GM12878 (cell line): ENCODE measurements at regions not wholly inside any gene's neighbourhood (a gene's known extent, or its start where the extent isn't known, plus 50 kb on each side); places are given as distances from the start of the nearest gene placed in this dataset.

ENCODE experiments used
- ATAC-seq: fragments of 200-7000 bp; cut with Tn5 transposase; 3 replicates; pipeline ENCODE4 v1.9.1; 2020; ENCODE audit warnings: mild to moderate bottlenecking, moderate library complexity
- BruUV-seq: library from RNA; stranded (reverse); fragments of 400-500 nt; replicated peaks from 2 replicates; lab custom pipeline; 2021; lab: Mats Ljungman, UMichigan
- CTCF ChIA-PET: fragments of 300-600 bp; sonication (Branson Sonifier 250); formaldehyde crosslinking; extraction: SDS; loops from one replicate; lab custom pipeline; 2021; ENCODE audit warnings: inconsistent platforms; lab: Yijun Ruan, JAX
- POLR2A ChIA-PET: fragments of 350-600 bp; formaldehyde crosslinking; extraction: SDS; loops from one replicate; lab custom pipeline; 2021; ENCODE audit warnings: inconsistent platforms; lab: Charles Lee
- RAD21 ChIA-PET: fragments of 300-600 bp; sonication (Branson Sonifier 250); formaldehyde crosslinking; loops from one replicate; lab custom pipeline; 2023; ENCODE audit warnings: antibody characterized with exemption; ENCODE audit not compliant: unreplicated experiment; lab: Charles Lee
- SMC1A ChIA-PET: fragments of 300-600 bp; sonication (Branson Sonifier 250); formaldehyde crosslinking; loops from one replicate; lab custom pipeline; 2023; ENCODE audit not compliant: unreplicated experiment, uncharacterized antibody; lab: Charles Lee
- DNase-seq: peaks from one replicate; pipeline ENCODE4 v3.0.0-alpha.2; 2011; ENCODE audit warnings: low read depth, low spot score
- FAIRE-seq: peaks from 3 replicates; lab custom pipeline; 2011; peaks lifted over from hg19 to GRCh38; lab: Jason Lieb, UNC
- H2AFZ ChIP-seq: 2 replicates; pipeline ENCODE4 v1.6.0; 2011; ENCODE audit warnings: low read depth, low read length, control low read depth; ENCODE audit not compliant: control insufficient read depth
- H3K27ac ChIP-seq: 2 replicates; pipeline ENCODE4 v1.5.1; 2011; ENCODE audit warnings: control low read depth; ENCODE audit not compliant: control insufficient read depth, insufficient read depth
- H3K27me3 ChIP-seq, 2 experiments: replicated peaks in 1 of 2; 2 replicates each; pipeline versions ENCODE4 v1.6.0 to v1.6.1; 2011; ENCODE audit warnings: low read length in 1 of 2; ENCODE audit not compliant: control insufficient read depth in 2 of 2, insufficient read depth in 2 of 2
- H3K36me3 ChIP-seq, 2 experiments: 2 replicates each; pipeline ENCODE4 v1.5.1; 2011; ENCODE audit warnings: low read length in 1 of 2; ENCODE audit not compliant: control insufficient read depth in 2 of 2, insufficient read depth in 2 of 2
- H3K4me1 ChIP-seq: 2 replicates; pipeline ENCODE4 v1.6.1; 2011; ENCODE audit warnings: mild to moderate bottlenecking, low read length, moderate library complexity, mixed read lengths; ENCODE audit not compliant: control insufficient read depth, insufficient read depth
- H3K4me2 ChIP-seq: 2 replicates; pipeline ENCODE4 v1.6.0; 2011; ENCODE audit warnings: control low read depth; ENCODE audit not compliant: control insufficient read depth, insufficient read depth
- H3K4me3 ChIP-seq: fragments of 200-600 bp; sonication (generic); 2 replicates; pipeline ENCODE4 v1.5.1; 2016
- H3K79me2 ChIP-seq: 2 replicates; pipeline ENCODE4 v1.6.0; 2011; ENCODE audit warnings: low read length; ENCODE audit not compliant: control insufficient read depth, insufficient read depth
- H3K9ac ChIP-seq: 2 replicates; pipeline ENCODE4 v1.8.0; 2011; ENCODE audit warnings: low read length, control low read depth, mixed read lengths; ENCODE audit not compliant: control insufficient read depth, insufficient read depth
- H3K9me3 ChIP-seq: replicated peaks from 3 replicates; pipeline ENCODE4 v1.5.1; 2011; ENCODE audit warnings: mild to moderate bottlenecking, low read length; ENCODE audit not compliant: control insufficient read depth, insufficient read depth
- H4K20me1 ChIP-seq: 2 replicates; pipeline ENCODE4 v1.6.0; 2011; ENCODE audit not compliant: control insufficient read depth, insufficient read depth
- ATF7 ChIP-seq: fragments of 450-650 bp; IDR thresholded peaks from 2 replicates; pipeline ENCODE4 v1.6.1; 2016; ENCODE audit warnings: low read depth, mild to moderate bottlenecking
- BACH1 ChIP-seq: fragments of 450-650 bp; IDR thresholded peaks from 2 replicates; pipeline ENCODE4 v1.6.1; 2017; ENCODE audit warnings: mild to moderate bottlenecking, borderline replicate concordance
- CBX5 ChIP-seq: sonication (generic); IDR thresholded peaks from 2 replicates; pipeline ENCODE4 v1.6.1; 2016; ENCODE audit warnings: low read depth, moderate library complexity, mild to moderate bottlenecking, inconsistent platforms
- ETV6 ChIP-seq, 2 experiments: fragments of 450-650 bp in 1 of 2; IDR thresholded peaks in 1 of 2; conservative IDR thresholded peaks in 1 of 2; 2 replicates each; pipeline ENCODE4 v1.6.1; 2014; ENCODE audit warnings: antibody characterized with exemption in 1 of 2, borderline replicate concordance in 1 of 2, low read depth in 1 of 2, mild to moderate bottlenecking in 1 of 2, moderate library complexity in 1 of 2
- FOXM1 ChIP-seq: IDR thresholded peaks from 2 replicates; pipeline ENCODE4 v1.6.1; 2012; ENCODE audit warnings: low read depth, mild to moderate bottlenecking, inconsistent platforms, low read length, moderate library complexity
- HCFC1 ChIP-seq: fragments of 150-350 bp; IDR thresholded peaks from 2 replicates; pipeline ENCODE4 v1.6.1; 2014; ENCODE audit warnings: low read length
- MTA3 ChIP-seq: IDR thresholded peaks from 2 replicates; pipeline ENCODE4 v1.6.1; 2012; ENCODE audit warnings: low read length, inconsistent platforms, borderline replicate concordance
- NR2F1 ChIP-seq: fragments of 450-650 bp; conservative IDR thresholded peaks from 2 replicates; pipeline ENCODE4 v1.6.1; 2017; ENCODE audit warnings: mild to moderate bottlenecking
- PAX8 ChIP-seq: fragments of 450-650 bp; IDR thresholded peaks from 2 replicates; pipeline ENCODE4 v1.6.1; 2017; ENCODE audit warnings: mild to moderate bottlenecking, moderate library complexity
- TCF12 ChIP-seq: IDR thresholded peaks from 2 replicates; pipeline ENCODE4 v1.6.1; 2011; ENCODE audit warnings: low read depth, mild to moderate bottlenecking, low read length
- ZBTB33 ChIP-seq: fragments of 450-650 bp; IDR thresholded peaks from 2 replicates; pipeline ENCODE4 v1.6.1; 2017; ENCODE audit warnings: mild to moderate bottlenecking
- ZNF687 ChIP-seq: fragments of 450-650 bp; IDR thresholded peaks from 2 replicates; pipeline ENCODE4 v1.6.1; 2017; ENCODE audit warnings: mild to moderate bottlenecking, moderate library complexity
- WGBS: methylation state at CpG from one replicate; pipeline ENCODE4 v1.1.6; 2016; ENCODE audit warnings: low lambda C conversion rate; ENCODE audit not compliant: insufficient replicate concordance, insufficient coverage; ENCODE audit errors: missing lambda C conversion rate; 5-methylcytosine and 5-hydroxymethylcytosine counted together
- in situ Hi-C: fragments of 300-500 bp; cut with MboI; formaldehyde crosslinking; loops from 9 replicates; pipeline ENCODE4 v1.14.3; 2018; ENCODE audit warnings: mixed read lengths
- intact Hi-C: fragments of 100-400 bp; cut with micrococcal nuclease; formaldehyde crosslinking; loops from one replicate; pipeline ENCODE4 v1.14.2; 2022; ENCODE audit not compliant: unreplicated experiment
- TF ChIP-seq, protein P1 (sequence below): fragments of 450-650 bp; IDR thresholded peaks from 2 replicates; pipeline ENCODE4 v1.6.1; 2017; ENCODE audit warnings: mild to moderate bottlenecking, moderate library complexity

GRCh38 chr12:14157088-14157747 lies 175.8 kb upstream of the GRIN2B start:
- H3K36me3 ChIP-seq = no peaks in the 10 kb centered on the region
- H2AFZ ChIP-seq = peak overlapping the region; percentile 52
- POLR2A ChIA-PET = interaction anchor here (0.6 to 1.1 kb wide), 3 partner anchors 9 to 221 kb away, joined by 3 to 6 read pairs (median 3); no protein-coding TSS in a partner anchor
- RAD21 ChIA-PET = interaction anchor here (0.7 to 1.3 kb wide), 4 partner anchors 9 to 29 kb away, joined by 3 to 5 read pairs (median 4); no protein-coding TSS in a partner anchor
- peak; percentile 92 for FAIRE-seq
- no peak overlapping the region for H3K4me3 ChIP-seq
- intact Hi-C loops = loop anchor here (2.0 to 10.0 kb wide), 2 partner anchors 46 to 208 kb away; partner anchors contain the start of gene ATF7IP
- H3K4me2 ChIP-seq = peak overlapping the region; percentile 50
- in situ Hi-C loops = no loop called here
- H4K20me1 ChIP-seq = no peaks in the 10 kb centered on the region
- ATAC-seq = peak; percentile 97
- peak overlapping the region; percentile 1; the same call in 1 of the 2 replicates for H3K9ac ChIP-seq
- no peaks in the 10 kb centered on the region; the same call in 1 of the 3 replicates for H3K9me3 ChIP-seq
- SMC1A ChIA-PET = interaction anchor here (0.6 to 3.6 kb wide), 12 partner anchors 9 to 800 kb away, joined by 3 to 18 read pairs (median 4); no protein-coding TSS in a partner anchor
- 19% methylated on average over 3 of the region's 3 CpGs for whole genome bisulfite sequencing
- CTCF ChIA-PET = interaction anchor here (0.8 to 3.7 kb wide), 6 partner anchors 10 to 456 kb away, joined by 3 to 27 read pairs (median 4); no protein-coding TSS in a partner anchor
- no peaks in the 10 kb centered on the region for H3K27me3 ChIP-seq
- peaks cover 44% of the 10 kb centered on the region for H3K4me1 ChIP-seq
- BruUV-seq = no TSS peak
- DNase-seq = peak; percentile 99
- peak overlapping the region; percentile 86 for H3K27ac ChIP-seq
- H3K79me2 ChIP-seq = no peaks in the 10 kb centered on the region
- TF ChIP-seq BACH1 = peak; percentile 97
- TF ChIP-seq CBX5 = peak; percentile 91
- TF ChIP-seq ETV6 (conservative IDR thresholded peaks at IDR 0.05 in 1 of 2, IDR thresholded peaks at IDR 0.05 in 1 of 2; ENCODE audit: borderline replicate concordance in 1 of 2, low read depth in 1 of 2) = peak in 1 of 2 experiments; percentile 72; a peak in 2 of 4 replicates
- peak; percentile 75 for TF ChIP-seq ZNF687
- TF ChIP-seq NR2F1 = peak; percentile 84
- TF ChIP-seq, protein P1, sequence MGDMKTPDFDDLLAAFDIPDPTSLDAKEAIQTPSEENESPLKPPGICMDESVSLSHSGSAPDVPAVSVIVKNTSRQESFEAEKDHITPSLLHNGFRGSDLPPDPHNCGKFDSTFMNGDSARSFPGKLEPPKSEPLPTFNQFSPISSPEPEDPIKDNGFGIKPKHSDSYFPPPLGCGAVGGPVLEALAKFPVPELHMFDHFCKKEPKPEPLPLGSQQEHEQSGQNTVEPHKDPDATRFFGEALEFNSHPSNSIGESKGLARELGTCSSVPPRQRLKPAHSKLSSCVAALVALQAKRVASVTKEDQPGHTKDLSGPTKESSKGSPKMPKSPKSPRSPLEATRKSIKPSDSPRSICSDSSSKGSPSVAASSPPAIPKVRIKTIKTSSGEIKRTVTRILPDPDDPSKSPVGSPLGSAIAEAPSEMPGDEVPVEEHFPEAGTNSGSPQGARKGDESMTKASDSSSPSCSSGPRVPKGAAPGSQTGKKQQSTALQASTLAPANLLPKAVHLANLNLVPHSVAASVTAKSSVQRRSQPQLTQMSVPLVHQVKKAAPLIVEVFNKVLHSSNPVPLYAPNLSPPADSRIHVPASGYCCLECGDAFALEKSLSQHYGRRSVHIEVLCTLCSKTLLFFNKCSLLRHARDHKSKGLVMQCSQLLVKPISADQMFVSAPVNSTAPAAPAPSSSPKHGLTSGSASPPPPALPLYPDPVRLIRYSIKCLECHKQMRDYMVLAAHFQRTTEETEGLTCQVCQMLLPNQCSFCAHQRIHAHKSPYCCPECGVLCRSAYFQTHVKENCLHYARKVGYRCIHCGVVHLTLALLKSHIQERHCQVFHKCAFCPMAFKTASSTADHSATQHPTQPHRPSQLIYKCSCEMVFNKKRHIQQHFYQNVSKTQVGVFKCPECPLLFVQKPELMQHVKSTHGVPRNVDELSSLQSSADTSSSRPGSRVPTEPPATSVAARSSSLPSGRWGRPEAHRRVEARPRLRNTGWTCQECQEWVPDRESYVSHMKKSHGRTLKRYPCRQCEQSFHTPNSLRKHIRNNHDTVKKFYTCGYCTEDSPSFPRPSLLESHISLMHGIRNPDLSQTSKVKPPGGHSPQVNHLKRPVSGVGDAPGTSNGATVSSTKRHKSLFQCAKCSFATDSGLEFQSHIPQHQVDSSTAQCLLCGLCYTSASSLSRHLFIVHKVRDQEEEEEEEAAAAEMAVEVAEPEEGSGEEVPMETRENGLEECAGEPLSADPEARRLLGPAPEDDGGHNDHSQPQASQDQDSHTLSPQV = peak; percentile 71; the same call in 1 of the 2 replicates
- peak; percentile 79; the same call in 1 of the 2 replicates for TF ChIP-seq PAX8
- TF ChIP-seq TCF12 = peak; percentile 97
- peak; percentile 92 for TF ChIP-seq ATF7
- TF ChIP-seq FOXM1 = peak; percentile 97
- TF ChIP-seq ZBTB33 = no peak
- TF ChIP-seq MTA3 = no peak
- no peak for TF ChIP-seq HCFC1
